Body of pancreas (tissue), 4 donors: ENCODE measurements at regions not wholly inside any gene's neighbourhood (a gene's known extent, or its start where the extent isn't known, plus 50 kb on each side); places are given as distances from the start of the nearest gene placed in this dataset.

Experiments
- CTCF ChIP-seq, 7 experiments: fragments of 450-650 bp in 4 of 7; fragments of 200-600 bp in 3 of 7; sonication (generic) in 3 of 7; IDR thresholded peaks; one replicate each; pipeline ENCODE4 v1.5.1; 2016 to 2019; ENCODE audit warnings: antibody characterized with exemption in 7 of 7
- POLR2A ChIP-seq, 3 donors: fragments of 450-650 bp; IDR thresholded peaks; one replicate each; pipeline ENCODE4 v1.6.1; 2016; ENCODE audit warnings: antibody characterized with exemption in 3 of 3, mild to moderate bottlenecking in 2 of 3

- TF ChIP-seq CTCF (IDR thresholded peaks at IDR 0.05) (no peak), POLR2A (IDR thresholded peaks at IDR 0.05) (no peak)
Measured at GRCh38 chr14:27715561-27715960, 1051.0 kb upstream of the FOXG1 start.
